Panc1 (cell line): ENCODE measurements at regions not wholly inside any gene's neighbourhood (a gene's known extent, or its start where the extent isn't known, plus 50 kb on each side); places are given as distances from the start of the nearest gene placed in this dataset.

ENCODE experiments used
- CTCF ChIP-seq: fragments of 450-650 bp; IDR thresholded peaks from 2 replicates; pipeline ENCODE4 v1.5.1; 2017; ENCODE audit warnings: mild to moderate bottlenecking
- POLR2AphosphoS5 ChIP-seq: IDR thresholded peaks from 2 replicates; pipeline ENCODE4 v1.6.1; 2012; ENCODE audit warnings: mild to moderate bottlenecking, low read depth, low read length, moderate library complexity

GRCh38 chr17:33944412-33944811 is 310.7 kb upstream of the CCL2 start:
- TF ChIP-seq CTCF (no peak), POLR2AphosphoS5 (no peak)
